Stimulated activated naive CD8-positive, alpha-beta T cell treated with anti-CD3 and anti-CD28 coated beads, Interleukin-15, Interleukin-2, amounts not matched to agents 100 U/mL and 50 U/mL, for 24 hours (primary cell): ENCODE measurements at regions not wholly inside any gene's neighbourhood (a gene's known extent, or its start where the extent isn't known, plus 50 kb on each side); places are given as distances from the start of the nearest gene placed in this dataset.
"Not testable (repeated sequence)": the region's sequence is repeated elsewhere in the genome, so short reads cannot be mapped to it uniquely, and the experiment has no call there.

ENCODE experiments used
- ATAC-seq: fragments of 150-1000 bp; cut with Tn5 transposase; one replicate; pipeline ENCODE4 v1.10.0; 2021
- DNase-seq: peaks from one replicate; pipeline ENCODE4 v3.0.0; 2021

DNA sequence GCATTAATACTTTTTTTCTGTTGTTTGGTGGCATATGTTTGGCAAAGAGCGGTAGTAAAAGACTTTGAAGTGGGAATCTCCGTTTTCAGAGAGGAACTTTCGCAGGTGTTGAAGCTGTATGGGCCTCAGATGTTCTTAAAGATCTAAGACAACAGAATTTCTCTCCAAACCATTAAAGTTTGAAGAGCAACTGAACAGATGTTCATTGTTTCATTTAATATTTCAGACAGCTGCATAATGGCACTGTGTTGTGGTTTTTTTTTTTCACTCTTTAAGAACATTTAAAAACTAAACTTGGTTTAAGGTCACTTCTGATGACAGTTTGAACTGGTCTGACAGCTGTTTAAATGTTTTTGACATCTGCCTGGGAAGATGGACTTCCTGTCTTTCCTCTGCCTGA is 882.7 kb upstream of the PCDH10 start:
- no peak for ATAC-seq
- no peak for DNase-seq

- DNase-seq (no peak), ATAC-seq (no peak)
These were observed 881.8 kb upstream of the PCDH10 start for GRCh38 chr4:132267321-132267720.

DNA sequence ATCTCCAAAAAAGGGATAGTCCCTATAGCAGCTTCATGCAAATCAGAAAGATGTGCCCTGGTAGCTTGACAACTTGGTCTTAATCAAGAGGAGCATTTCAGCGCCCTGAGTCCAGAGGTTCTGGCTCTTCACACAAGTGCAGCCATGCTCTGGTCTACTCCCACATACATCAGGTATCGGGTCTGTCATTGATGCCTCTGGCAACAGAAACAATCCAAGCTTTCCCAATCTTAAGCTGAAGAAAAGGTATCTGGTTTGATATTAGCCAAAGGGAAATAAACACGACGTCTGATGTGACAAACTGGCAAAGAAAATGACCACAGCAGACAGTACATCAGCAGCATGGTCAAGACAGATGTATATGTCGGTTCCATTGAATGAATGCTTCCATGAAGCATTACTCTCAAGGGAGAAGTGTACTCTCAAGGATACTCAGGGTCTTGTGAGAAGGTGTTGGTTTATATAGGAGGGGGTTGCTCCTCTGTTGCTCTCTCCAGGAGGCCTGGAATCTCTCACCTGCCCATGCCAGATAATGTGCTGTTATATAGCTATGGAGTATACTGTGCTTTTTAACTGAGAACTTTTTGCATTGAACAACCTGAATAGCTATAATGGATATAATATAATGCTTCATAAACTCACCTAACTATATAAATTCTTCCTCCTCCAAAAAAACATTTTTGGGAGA is 879.6 kb upstream of the PCDH10 start:
- DNase-seq (no peak), ATAC-seq (no peak)

DNA sequence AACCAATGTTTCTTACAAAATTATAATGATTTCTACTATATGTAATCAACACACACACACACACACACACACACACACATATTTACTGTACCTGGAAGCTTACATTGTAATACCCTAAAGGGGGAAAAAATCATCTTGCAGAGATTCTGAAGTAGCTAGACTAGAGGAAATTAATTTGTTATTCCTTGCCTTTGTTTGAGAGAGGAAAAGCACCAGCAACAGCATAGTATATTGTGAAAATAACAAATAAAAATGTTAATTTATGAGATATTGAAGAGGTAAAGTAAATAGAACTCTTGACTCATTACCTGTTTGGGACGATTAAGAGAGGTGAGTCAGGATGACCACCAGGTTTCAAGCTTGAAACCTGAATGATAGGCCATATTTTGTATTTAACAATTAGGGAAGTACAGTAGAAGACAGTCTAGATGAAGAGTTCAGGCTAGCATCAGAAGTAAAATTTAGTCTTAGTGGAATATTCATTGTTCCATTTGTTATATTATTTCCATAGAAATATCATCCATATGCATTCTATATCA is 873.4 kb upstream of the PCDH10 start:
- ATAC-seq (no peak), DNase-seq (no peak)

- no peak for DNase-seq
- no peak for ATAC-seq
These were observed 872.9 kb upstream of the PCDH10 start for GRCh38 chr4:132276185-132276584.

DNA sequence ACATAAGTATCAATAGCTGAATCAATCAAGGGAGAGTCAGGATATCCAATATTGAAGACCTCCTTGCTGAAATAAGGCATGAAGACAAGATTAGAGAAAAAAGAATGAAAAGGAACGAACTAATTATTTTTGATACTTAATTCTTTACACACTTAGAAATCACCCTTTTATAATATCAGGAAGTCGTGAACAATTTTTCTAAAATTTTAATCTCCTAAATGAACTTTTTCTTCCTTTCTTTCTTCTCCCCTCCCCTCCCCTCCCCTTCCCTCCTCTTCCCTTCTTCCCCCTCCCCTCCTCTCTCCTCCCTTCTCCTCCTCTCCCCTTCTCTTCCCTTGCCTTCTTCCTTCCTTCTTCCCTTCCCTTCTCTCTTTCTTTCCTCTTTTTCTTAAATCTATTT is 872.1 kb upstream of the PCDH10 start:
- DNase-seq (no peak), ATAC-seq (no peak)

DNA sequence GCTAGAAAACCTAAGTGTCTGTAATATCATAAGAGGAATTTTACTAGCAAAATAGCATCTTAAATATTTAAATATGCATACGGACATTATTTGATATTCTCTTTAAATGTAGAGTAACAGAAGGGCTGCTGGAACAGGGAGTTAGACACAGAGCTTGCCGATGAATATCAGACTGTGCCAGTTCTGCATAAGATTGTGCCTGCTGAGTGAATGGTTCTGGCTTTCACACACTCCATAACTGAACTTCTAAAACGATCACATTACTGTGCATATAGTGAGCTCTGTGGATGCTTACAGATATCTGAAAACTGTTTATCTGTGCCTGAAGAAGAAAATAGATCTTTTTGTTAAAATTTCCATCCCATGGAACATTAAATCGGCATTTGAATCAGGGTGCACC is 867.4 kb upstream of the PCDH10 start:
- ATAC-seq (no peak), DNase-seq (no peak)

DNA sequence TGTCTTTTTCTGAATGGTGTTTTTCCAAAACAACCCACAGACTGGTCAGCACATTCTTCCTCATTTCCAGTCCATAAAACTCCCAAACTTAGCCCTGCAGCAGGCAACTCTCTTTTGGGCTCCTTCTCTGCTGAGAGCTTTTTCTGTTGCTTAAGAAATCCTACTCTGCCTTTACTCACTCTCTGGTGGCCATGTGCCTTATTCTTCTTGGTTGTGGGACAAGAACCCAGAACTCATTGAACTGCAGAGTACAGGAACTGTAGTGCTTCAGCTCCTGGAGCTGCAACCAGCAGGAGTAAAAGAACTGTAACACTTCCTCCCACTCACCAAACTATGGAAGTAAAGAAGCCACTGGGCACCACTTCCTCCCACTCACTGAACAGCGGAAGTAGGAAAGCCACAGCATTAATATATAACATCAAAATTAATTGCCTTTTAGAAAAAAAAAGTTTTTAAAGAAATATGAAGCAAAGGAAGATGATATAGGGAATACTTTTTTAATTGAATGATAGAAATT is 864.1 kb upstream of the PCDH10 start:
- ATAC-seq (no peak), DNase-seq (no peak)

GRCh38 chr4:132297346-132297745 is 851.7 kb upstream of the PCDH10 start:
- ATAC-seq (no peak), DNase-seq (no peak)

DNA sequence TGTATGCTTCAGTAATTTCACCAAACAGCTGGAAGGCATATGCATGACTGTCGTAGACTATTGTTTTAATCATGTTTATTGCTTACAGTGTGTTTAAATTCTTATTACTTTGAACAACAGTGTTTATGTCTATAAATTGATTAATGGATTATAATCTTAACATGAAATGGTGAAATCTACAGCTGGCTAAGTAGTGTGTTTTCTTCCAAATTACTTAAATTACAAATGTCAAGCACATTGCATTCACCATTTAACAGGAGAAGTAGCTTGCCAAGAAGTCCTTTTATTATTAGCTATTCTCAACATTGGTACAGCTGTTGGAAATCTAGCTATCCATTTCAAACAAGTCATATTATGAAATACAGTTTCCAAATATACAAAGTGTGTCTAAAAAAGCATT is 849.3 kb upstream of the PCDH10 start:
- DNase-seq (no peak), ATAC-seq (no peak)

DNA sequence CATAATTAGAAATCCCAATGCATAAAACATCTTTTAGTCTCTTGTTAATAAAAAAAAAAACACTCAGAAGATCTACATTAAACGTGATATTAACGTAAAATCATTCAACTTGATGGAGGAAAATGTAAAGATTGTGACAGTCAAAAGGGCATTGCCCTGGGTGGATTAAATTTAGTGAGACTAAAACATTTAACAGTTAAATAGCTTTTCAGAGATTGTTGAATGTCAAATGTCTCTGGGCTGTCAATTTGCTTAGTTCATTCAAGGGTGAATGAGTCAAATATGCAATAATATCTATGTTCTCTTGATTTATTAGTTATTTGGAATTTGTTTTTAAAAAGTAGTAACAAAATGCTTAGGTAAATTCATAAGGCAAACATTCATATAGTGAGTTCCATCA is 836.6 kb upstream of the PCDH10 start:
- DNase-seq (no peak), ATAC-seq (no peak)

DNA sequence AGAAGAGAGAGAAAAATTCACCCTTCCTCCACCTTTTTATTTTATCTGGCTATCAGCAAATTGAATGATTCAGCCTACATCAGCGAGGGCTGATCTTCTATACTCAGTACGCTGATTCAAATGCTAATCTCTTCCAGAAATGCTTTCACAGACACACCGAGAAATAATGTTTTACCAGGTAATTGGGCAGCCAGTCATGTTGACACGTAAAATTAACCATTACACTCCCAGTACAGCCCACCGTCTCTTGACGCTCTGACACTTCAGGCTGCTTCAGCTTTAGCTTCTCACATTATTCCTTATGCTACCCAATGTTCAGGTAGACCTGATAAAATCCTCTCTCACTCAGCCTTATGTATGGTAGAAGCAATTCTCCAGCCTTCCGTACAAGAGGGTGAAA is 835.2 kb upstream of the PCDH10 start:
- DNase-seq (no peak), ATAC-seq (no peak)

DNA sequence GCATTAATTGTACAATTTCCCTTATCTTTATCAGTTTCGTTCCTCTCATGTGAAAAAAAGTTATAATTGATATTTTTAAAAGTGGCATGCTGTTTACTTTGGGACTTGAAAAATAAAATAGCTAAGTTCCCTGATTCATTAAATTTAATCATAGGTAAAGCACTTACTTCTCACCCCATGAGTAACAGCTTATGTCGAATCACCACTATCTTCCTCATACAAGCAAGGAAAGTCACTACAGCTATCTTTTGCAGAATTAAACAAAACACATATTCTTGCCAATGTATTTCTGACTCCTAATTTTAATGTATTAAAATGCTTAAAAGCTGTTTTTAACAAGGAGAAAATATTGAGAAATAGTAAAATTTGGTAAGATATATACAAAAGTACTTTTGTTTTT is 832.4 kb upstream of the PCDH10 start:
- ATAC-seq: no peak
- no peak for DNase-seq

GRCh38 chr4:132317923-132318322 is 831.2 kb upstream of the PCDH10 start:
- DNase-seq: no peak
- no peak for ATAC-seq

GRCh38 chr4:132328761-132329160 is 820.3 kb upstream of the PCDH10 start:
- no peak for DNase-seq

DNA sequence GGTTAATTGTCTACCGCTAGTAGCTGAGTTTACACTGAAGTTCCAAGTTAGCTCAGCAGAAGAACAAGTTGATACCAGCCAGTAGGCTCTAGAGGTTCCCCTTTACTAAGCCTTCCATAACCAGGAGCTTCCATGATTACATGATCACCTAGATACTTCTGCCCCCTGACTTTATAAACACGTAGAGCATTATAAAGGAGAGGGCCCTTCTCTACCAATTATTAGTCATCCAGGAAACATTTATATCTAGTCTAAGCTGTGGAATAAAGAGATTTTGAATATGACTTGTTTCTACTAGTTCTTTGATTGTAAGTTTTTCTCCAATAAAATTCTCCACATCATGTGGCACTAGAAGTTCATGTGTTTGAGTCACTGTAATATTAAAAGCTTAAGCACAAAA is 818.1 kb upstream of the PCDH10 start:
- no peak for ATAC-seq
- DNase-seq: no peak

More at GRCh38 chr4:132328761-132329160, 820.3 kb upstream of the PCDH10 start:
- ATAC-seq: no peak

GRCh38 chr4:132332932-132333723 is 816.0 kb upstream of the PCDH10 start:
- ATAC-seq: no peak
- DNase-seq: no peak

GRCh38 chr4:132333724-132334047 is 815.4 kb upstream of the PCDH10 start:
- no peak for DNase-seq

GRCh38 chr4:132334081-132334480 is 815.0 kb upstream of the PCDH10 start:
- ATAC-seq (no peak), DNase-seq (no peak)

More at GRCh38 chr4:132333724-132334047, 815.4 kb upstream of the PCDH10 start:
- ATAC-seq: no peak

DNA sequence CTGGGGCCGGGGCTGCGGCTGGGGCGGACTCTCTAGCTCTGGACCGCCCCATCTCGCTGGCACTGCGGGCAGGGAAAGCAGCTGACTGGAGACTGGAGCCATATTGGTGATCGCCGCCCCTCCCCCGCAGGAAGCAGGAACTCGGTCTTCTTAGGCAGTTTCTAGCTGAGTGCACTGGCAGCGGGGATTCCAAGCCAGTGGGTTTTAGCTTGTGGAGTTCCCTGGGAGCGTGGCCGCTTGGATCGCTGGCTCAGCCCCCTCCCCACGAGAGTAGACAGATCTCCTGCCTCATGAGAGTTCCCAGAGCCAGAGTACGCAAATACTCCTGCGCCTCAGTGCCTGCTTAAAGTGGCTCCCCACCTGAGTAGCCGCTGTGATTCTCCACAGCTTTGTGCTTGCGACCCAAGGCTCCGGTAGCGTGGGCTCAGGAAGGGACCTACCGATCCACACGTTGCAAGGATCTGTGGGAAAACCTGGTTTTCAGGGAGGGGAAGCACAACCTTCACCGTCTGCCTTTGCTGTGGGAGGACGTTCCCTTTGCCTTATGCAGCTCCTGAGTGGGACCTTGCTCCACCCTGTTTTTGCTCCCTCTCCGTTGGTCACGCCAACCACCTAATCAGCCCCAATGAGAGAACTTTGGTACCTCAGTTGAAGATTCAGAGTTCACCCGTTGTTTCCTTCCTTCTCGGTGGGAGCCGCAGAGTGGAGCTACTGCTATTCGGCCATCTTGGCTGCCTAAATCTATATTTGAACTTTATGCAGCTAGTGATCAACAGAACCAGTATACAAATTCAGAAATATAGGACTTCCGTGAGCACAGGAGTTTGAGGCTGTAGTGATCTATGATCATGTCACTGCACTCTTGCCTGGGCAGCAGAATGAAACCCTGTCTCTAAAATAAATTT is 803.9 kb upstream of the PCDH10 start:
- no peak for ATAC-seq

GRCh38 chr4:132346016-132346415 is 803.1 kb upstream of the PCDH10 start:
- no peak for ATAC-seq
- no peak for DNase-seq

More for the DNA sequence above, 803.9 kb upstream of the PCDH10 start:
- no peak for DNase-seq

DNA sequence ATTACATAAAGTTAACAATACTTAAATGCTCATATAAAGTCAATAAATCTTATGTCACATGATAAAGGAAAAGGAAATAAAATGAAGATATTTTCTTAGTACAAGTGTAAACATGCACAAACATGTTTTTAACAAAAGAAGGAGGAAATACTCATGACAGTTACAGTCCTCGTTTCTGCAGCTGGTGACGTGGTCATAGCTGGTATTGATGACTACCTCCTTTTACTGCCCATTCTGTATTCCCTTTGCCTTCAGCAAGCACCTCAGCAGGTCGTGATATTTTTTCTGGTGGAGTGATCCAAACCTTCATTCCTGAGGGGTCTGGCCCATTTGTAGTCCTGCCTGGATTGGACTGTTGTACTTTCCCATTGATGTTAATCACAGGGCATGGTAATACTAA is 797.5 kb upstream of the PCDH10 start:
- DNase-seq, ATAC-seq: not testable (repeated sequence)
